ENCODE measurements at regions not wholly inside any gene's neighbourhood (a gene's known extent, or its start where the extent isn't known, plus 50 kb on each side); places are given as distances from the start of the nearest gene placed in this dataset.

- Histone ChIP-seq H3K9me3 (no peaks in the 10 kb centered on the region), H3K4me3 (no peak overlapping the region), H3K27me3 (no peaks in the 10 kb centered on the region), H3K36me3 (no peaks in the 10 kb centered on the region), H3K4me1 (no peaks in the 10 kb centered on the region), H3K27ac (no peak overlapping the region)
- DNase-seq = no peak
- intact Hi-C loops (cut with DNase I; ENCODE audit: low total_unique reads) = no loop called here
- TF ChIP-seq, protein P1, sequence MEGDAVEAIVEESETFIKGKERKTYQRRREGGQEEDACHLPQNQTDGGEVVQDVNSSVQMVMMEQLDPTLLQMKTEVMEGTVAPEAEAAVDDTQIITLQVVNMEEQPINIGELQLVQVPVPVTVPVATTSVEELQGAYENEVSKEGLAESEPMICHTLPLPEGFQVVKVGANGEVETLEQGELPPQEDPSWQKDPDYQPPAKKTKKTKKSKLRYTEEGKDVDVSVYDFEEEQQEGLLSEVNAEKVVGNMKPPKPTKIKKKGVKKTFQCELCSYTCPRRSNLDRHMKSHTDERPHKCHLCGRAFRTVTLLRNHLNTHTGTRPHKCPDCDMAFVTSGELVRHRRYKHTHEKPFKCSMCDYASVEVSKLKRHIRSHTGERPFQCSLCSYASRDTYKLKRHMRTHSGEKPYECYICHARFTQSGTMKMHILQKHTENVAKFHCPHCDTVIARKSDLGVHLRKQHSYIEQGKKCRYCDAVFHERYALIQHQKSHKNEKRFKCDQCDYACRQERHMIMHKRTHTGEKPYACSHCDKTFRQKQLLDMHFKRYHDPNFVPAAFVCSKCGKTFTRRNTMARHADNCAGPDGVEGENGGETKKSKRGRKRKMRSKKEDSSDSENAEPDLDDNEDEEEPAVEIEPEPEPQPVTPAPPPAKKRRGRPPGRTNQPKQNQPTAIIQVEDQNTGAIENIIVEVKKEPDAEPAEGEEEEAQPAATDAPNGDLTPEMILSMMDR (IDR thresholded peaks at IDR 0.05) = no peak
- TF ChIP-seq POLR2A (IDR thresholded peaks at IDR 0.05) = no peak
Observed at GRCh38 chr5:143671674-143672569, 140.0 kb upstream of the HMHB1 start.

DNA sequence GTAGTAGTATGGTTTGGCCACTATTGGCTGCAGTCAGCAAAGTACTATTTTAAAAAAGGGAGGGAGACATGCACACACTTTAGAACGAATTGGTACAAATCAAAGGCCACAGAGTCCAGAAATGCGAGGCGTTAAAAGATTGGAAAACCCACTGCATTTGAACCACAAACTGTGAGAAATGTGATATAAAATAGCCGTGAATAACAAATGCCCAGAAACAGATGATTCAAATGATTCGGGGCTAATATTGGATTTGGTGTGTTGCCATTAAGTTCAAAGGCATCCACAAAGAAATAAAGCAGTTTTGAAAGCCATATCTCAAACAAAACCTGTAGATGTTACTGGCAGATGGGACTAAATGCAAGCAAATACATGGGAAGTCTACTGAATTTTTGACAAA, 140.9 kb upstream of the HMHB1 start:
- Histone ChIP-seq H3K27me3 (no peaks in the 10 kb centered on the region), H3K27ac (no peak overlapping the region), H3K36me3 (no peaks in the 10 kb centered on the region), H3K4me3 (no peak overlapping the region), H3K9me3 (no peaks in the 10 kb centered on the region), H3K4me1 (no peaks in the 10 kb centered on the region)
- intact Hi-C loops (cut with DNase I; ENCODE audit: low total_unique reads) = no loop called here
- no peak for DNase-seq
- no peak for TF ChIP-seq POLR2A (IDR thresholded peaks at IDR 0.05)
- TF ChIP-seq, protein P1 (IDR thresholded peaks at IDR 0.05) = no peak

DNA sequence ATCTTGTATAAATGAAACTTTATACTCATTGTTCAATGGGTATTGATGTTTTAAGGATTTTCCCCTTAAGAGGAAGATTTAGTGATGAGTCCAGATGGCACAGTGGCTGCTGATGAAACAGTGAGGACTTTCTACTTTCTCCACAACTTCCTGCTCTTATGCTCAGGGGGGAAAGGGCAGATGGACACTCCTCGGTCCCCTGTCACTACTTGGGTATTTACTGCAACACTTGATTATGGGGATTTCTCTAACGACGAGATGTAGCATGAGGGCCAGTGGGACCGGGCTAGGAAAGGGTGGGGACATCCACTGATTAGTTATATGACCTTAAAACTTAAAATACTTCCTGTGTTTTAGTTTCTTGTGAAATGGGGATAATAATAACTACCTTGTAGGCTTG, 146.1 kb upstream of the HMHB1 start:
- no peak for DNase-seq
- Histone ChIP-seq H3K27ac (no peak overlapping the region), H3K9me3 (no peaks in the 10 kb centered on the region), H3K4me1 (no peaks in the 10 kb centered on the region), H3K36me3 (no peaks in the 10 kb centered on the region), H3K4me3 (no peak overlapping the region), H3K27me3 (no peaks in the 10 kb centered on the region)
- intact Hi-C loops (cut with DNase I; ENCODE audit: low total_unique reads) = no loop called here
- TF ChIP-seq, protein P1 (IDR thresholded peaks at IDR 0.05) = no peak
- no peak for TF ChIP-seq POLR2A (IDR thresholded peaks at IDR 0.05)

GRCh38 chr5:143664623-143665022, 147.3 kb upstream of the HMHB1 start:
- Histone ChIP-seq H3K36me3 (no peaks in the 10 kb centered on the region), H3K27me3 (no peaks in the 10 kb centered on the region), H3K4me1 (no peaks in the 10 kb centered on the region), H3K27ac (no peak overlapping the region), H3K4me3 (no peak overlapping the region), H3K9me3 (no peaks in the 10 kb centered on the region)
- TF ChIP-seq, protein P1 (IDR thresholded peaks at IDR 0.05) = no peak
- no peak for TF ChIP-seq POLR2A (IDR thresholded peaks at IDR 0.05)
- intact Hi-C loops (cut with DNase I; ENCODE audit: low total_unique reads) = no loop called here
- no peak for DNase-seq

- TF ChIP-seq, protein P1 (IDR thresholded peaks at IDR 0.05) = no peak
- no peak for TF ChIP-seq POLR2A (IDR thresholded peaks at IDR 0.05)
- Histone ChIP-seq H3K4me1 (no peaks in the 10 kb centered on the region), H3K27ac (no peak overlapping the region), H3K4me3 (no peak overlapping the region), H3K27me3 (no peaks in the 10 kb centered on the region), H3K9me3 (no peaks in the 10 kb centered on the region), H3K36me3 (no peaks in the 10 kb centered on the region)
- no peak for DNase-seq
- intact Hi-C loops (cut with DNase I; ENCODE audit: low total_unique reads) = no loop called here
Observed at GRCh38 chr5:143663872-143664271, 148.1 kb upstream of the HMHB1 start.

All from uterus (tissue), 3 donors.